HTR-8/SVneo (cell line): ENCODE measurements at regions not wholly inside any gene's neighbourhood (a gene's known extent, or its start where the extent isn't known, plus 50 kb on each side); places are given as distances from the start of the nearest gene placed in this dataset.
"Not testable (repeated sequence)": the region's sequence is repeated elsewhere in the genome, so short reads cannot be mapped to it uniquely, and the experiment has no call there.

ENCODE experiments used
- DNase-seq: peaks from one replicate; pipeline ENCODE4 v3.0.0; 2011; ENCODE audit warnings: low spot score, mixed read lengths; ENCODE audit not compliant: insufficient read length
- FAIRE-seq: peaks from 2 replicates; lab custom pipeline; 2011; peaks lifted over from hg19 to GRCh38; lab: Jason Lieb, UNC

- no peak for FAIRE-seq
These were observed 425.9 kb downstream of the EPHA3 start for GRCh38 chr3:89533275-89533674.

GRCh38 chr3:89554587-89554986 is 447.2 kb downstream of the EPHA3 start:
- DNase-seq, FAIRE-seq: not testable (repeated sequence)

More at GRCh38 chr3:89533275-89533674, 425.9 kb downstream of the EPHA3 start:
- DNase-seq: no peak

GRCh38 chr3:89558711-89559110 is 451.3 kb downstream of the EPHA3 start:
- FAIRE-seq: no peak
- DNase-seq: no peak

GRCh38 chr3:89560568-89560967 is 453.1 kb downstream of the EPHA3 start:
- FAIRE-seq: no peak
- DNase-seq: peak; percentile 1

DNA sequence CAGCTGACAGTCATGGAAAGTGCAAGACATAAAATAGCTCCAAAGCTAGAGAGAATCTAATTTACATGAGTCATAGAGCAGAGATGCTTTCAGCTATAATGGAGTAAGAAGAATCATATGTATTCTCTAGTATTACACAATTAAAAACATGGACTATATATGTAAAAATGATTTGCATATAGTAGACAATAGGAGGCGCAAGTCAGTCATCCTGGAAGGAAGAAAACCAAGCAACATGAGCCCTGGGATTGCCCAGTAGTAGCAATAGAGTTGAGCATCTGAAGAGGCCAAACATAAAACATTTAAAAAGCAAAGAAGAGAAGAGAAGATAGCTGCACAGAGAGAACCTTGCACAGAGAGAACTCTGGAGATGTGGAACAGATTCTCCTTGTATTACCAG is 455.0 kb downstream of the EPHA3 start:
- FAIRE-seq (no peak), DNase-seq (no peak)

- no peak for DNase-seq
- no peak for FAIRE-seq
These were observed 457.7 kb downstream of the EPHA3 start for GRCh38 chr3:89565098-89565497.

DNA sequence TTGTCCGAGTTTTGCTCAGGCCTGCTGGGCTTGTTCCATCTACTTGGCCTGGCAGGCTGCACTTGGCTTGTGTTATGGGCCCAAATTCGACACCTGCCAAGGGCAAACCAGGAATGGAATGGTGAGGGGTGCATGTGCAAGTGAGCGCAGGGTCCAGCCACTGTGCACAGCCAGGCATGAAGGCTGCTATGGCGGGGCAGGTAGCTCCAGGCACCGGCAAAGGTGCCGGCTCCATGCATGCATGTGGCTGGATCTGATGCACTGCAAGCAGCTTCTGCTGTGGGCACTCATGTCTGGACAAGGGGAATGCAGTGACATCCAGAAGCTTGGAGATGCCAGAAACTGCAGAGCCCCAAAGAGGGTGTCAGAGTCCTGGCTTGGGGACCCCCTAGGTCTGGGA is 463.0 kb downstream of the EPHA3 start:
- DNase-seq (no peak), FAIRE-seq (no peak)

DNA sequence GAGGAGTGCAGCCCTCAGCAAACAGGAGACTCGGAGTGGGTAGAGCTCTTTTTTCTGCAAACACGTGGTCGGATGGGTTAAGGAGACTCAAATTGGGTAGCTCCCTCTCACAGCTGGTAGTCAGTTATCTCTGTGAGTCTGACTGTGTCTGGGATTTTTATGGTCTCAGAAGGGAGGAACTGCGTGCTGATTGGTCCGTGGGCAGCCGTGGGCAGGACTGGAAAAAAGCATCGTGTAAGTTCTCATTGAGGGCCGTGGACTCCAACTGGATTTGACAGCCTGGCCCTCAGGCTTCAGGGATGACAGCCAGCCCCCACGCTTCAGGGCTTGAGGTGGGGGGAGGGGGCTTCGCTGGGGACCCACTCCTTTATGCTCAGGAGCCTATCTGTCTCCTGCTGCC is 463.9 kb downstream of the EPHA3 start:
- no peak for FAIRE-seq
- DNase-seq: no peak

- DNase-seq: no peak
- no peak for FAIRE-seq
These were observed 464.3 kb downstream of the EPHA3 start for GRCh38 chr3:89571707-89572106.

DNA sequence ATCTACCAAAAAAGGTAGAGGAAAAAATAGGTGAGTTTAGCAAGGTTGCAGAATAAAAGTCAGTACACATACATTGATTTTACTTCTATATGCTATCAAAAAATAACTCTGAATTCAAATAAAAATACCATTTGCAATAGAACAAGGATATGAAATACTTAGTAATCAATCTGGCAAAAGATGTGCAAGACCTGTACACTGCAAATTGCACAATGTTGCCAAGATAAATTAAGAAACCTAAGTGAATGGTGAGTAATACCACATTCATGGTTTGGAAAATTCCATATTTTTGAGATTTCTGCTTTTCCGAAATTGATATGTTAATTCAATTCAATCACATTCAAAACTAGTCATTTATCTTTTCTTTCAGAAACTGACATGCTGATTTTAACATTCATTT is 464.8 kb downstream of the EPHA3 start:
- FAIRE-seq (no peak), DNase-seq (no peak)

- FAIRE-seq (no peak), DNase-seq (no peak)
These were observed 469.0 kb downstream of the EPHA3 start for GRCh38 chr3:89576417-89576816.

DNA sequence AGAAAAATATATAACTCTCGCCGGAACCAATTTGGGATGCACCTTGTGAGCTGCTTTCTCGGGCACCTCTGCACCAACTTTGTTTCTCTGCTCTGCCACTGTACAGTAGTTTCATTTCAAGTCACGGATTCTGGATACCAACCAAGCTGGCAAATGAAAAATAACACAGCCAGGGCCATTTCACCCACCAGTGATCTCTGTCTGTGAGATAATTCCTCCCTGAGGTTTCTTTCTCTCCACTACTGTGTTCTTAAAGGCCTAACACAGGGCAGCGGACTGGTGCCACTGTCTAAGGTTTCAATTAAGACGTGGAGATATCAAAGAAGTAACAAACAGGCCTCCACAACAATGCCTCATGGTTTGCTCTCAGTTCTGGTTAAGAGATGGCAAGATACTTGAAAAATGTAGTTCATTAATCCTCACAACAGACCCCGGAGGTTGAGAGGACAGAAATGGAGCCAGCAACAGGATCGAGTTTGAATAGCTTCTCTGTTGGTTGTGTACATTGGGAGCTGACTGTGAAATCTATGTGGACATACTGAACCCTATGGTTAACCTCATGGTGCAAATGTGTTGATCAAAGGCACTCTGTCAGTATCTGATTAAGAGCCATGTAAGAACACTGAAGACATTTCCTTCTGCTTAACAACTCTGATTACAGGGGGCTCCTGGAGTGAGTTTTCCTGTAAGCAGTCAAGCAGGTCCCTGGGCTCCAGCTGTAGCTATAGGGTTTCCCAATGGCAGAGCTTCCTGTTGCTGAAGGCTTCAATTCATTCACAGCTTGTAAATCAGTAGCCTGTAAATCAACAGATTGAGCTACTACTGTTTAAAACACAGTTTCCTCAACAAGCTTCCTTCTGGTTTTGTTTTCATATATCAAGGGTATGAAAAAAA is 470.5 kb downstream of the EPHA3 start:
- DNase-seq (no peak), FAIRE-seq (no peak)

- FAIRE-seq: no peak
- no peak for DNase-seq
These were observed 473.4 kb downstream of the EPHA3 start for GRCh38 chr3:89580859-89581258.

DNA sequence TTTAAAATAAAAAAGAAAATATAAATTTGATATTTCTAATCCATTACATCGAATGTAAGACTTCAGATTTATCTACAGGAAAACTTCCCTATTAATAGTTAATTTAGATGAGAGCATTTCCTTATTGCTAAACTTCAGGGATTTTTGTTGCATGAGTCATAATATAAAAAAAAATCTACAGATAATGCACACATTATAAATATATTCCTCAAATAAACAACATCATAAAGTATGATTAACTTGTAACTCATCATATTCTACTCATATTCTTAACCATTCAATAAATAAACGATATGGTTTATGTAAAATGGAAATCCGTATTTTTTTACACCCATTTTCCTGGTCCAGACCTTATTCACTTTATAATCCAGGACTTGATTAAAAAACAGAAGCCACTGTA is 477.0 kb downstream of the EPHA3 start:
- FAIRE-seq (no peak), DNase-seq (no peak)

DNA sequence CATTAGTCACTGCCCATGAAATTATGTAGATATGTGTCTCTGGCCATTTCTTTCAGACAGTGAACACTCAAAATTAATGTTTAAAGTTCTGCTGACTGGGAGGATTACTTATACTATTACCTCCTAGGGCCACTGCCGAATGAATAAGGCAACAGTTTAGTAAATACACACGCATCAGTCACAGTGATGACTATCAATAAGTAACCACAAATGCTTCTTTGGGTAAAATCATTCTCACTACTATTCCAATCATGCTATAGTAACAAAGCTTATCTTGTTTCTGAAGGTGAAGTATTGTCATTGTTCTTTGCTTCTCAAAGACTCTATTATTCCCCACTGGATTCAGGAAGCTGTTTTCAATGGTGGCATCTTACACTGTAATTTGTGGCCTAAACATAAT is 478.8 kb downstream of the EPHA3 start:
- FAIRE-seq: no peak

GRCh38 chr3:89586676-89587075 is 479.3 kb downstream of the EPHA3 start:
- DNase-seq (no peak), FAIRE-seq (no peak)

More for the DNA sequence above, 478.8 kb downstream of the EPHA3 start:
- DNase-seq: no peak

- DNase-seq: no peak
- FAIRE-seq: no peak
These were observed 498.7 kb downstream of the EPHA3 start for GRCh38 chr3:89606151-89606550.

DNA sequence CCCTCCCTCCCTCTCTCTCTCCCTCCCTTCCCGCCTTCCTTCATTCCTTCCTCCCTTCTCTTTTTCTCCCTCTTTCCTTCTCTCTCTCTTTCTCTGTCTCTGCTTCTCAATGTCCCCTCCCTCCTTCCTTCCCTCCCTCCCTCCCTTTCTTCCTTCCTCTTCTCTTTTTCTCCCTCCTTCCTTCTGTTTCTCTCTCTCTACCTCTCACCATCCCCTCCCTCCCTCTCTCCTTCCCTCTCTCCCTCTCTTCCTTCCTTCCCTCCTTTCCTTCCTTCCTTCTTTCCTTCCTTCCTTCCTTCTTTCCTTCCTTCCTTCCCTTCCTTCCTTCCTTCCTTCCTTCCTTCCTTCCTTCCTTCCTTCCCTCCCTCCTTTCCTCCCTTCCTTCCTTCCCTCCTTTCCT is 504.6 kb downstream of the EPHA3 start:
- DNase-seq (no peak), FAIRE-seq (no peak)

- FAIRE-seq: no peak
- no peak for DNase-seq
These were observed 505.8 kb downstream of the EPHA3 start for GRCh38 chr3:89613241-89613640.

GRCh38 chr3:89617706-89618105 is 510.3 kb downstream of the EPHA3 start:
- no peak for DNase-seq
- FAIRE-seq: no peak

- DNase-seq (no peak), FAIRE-seq (no peak)
These were observed 511.8 kb downstream of the EPHA3 start for GRCh38 chr3:89619263-89619662.

- FAIRE-seq: no peak
- DNase-seq: no peak
These were observed 514.8 kb downstream of the EPHA3 start for GRCh38 chr3:89622063-89622700.
